ENCODE measurements at regions not wholly inside any gene's neighbourhood (a gene's known extent, or its start where the extent isn't known, plus 50 kb on each side); places are given as distances from the start of the nearest gene placed in this dataset.

GRCh38 chr12:25629341-25629740 is 76.3 kb upstream of the LMNTD1 start:
- TF ChIP-seq REST (IDR thresholded peaks at IDR 0.05; ENCODE audit: insufficient read depth in 1 of 2, low read depth in 2 of 2, low read length in 2 of 2) (no peak), SIN3A (IDR thresholded peaks at IDR 0.05; ENCODE audit: borderline replicate concordance, insufficient read depth, low read length) (no peak), TAF1 (IDR thresholded peaks at IDR 0.05; ENCODE audit: borderline replicate concordance, insufficient read depth, low read length) (no peak), POLR2AphosphoS5 (IDR thresholded peaks at IDR 0.05; ENCODE audit: low read depth, low read length) (no peak), FOXP2 (optimal IDR thresholded peaks at IDR 0.05; ENCODE audit: borderline replicate concordance, extremely low read depth, extremely low read length, insufficient read depth) (no peak)

GRCh38 chr12:25637752-25638151 is 84.7 kb upstream of the LMNTD1 start:
- TF ChIP-seq REST (IDR thresholded peaks at IDR 0.05; ENCODE audit: insufficient read depth in 1 of 2, low read depth in 2 of 2, low read length in 2 of 2) = no peak
- TF ChIP-seq FOXP2 (optimal IDR thresholded peaks at IDR 0.05; ENCODE audit: borderline replicate concordance, extremely low read depth, extremely low read length, insufficient read depth) = no peak
- no peak for TF ChIP-seq POLR2AphosphoS5 (IDR thresholded peaks at IDR 0.05; ENCODE audit: low read depth, low read length)

GRCh38 chr12:25639406-25639805 is 86.3 kb upstream of the LMNTD1 start:
- TF ChIP-seq REST (IDR thresholded peaks at IDR 0.05; ENCODE audit: insufficient read depth in 1 of 2, low read depth in 2 of 2, low read length in 2 of 2) (no peak), FOXP2 (optimal IDR thresholded peaks at IDR 0.05; ENCODE audit: borderline replicate concordance, extremely low read depth, extremely low read length, insufficient read depth) (no peak), SIN3A (IDR thresholded peaks at IDR 0.05; ENCODE audit: borderline replicate concordance, insufficient read depth, low read length) (no peak), POLR2AphosphoS5 (IDR thresholded peaks at IDR 0.05; ENCODE audit: low read depth, low read length) (no peak), TAF1 (IDR thresholded peaks at IDR 0.05; ENCODE audit: borderline replicate concordance, insufficient read depth, low read length) (no peak)

GRCh38 chr12:25644979-25645378 is 91.9 kb upstream of the LMNTD1 start:
- TF ChIP-seq POLR2AphosphoS5 (IDR thresholded peaks at IDR 0.05; ENCODE audit: low read depth, low read length) = no peak
- TF ChIP-seq FOXP2 (optimal IDR thresholded peaks at IDR 0.05; ENCODE audit: borderline replicate concordance, extremely low read depth, extremely low read length, insufficient read depth) = no peak
- TF ChIP-seq SIN3A (IDR thresholded peaks at IDR 0.05; ENCODE audit: borderline replicate concordance, insufficient read depth, low read length) = no peak
- TF ChIP-seq TAF1 (IDR thresholded peaks at IDR 0.05; ENCODE audit: borderline replicate concordance, insufficient read depth, low read length) = no peak
- TF ChIP-seq REST (IDR thresholded peaks at IDR 0.05; ENCODE audit: insufficient read depth in 1 of 2, low read depth in 2 of 2, low read length in 2 of 2) = no peak

GRCh38 chr12:25645427-25645826 is 92.3 kb upstream of the LMNTD1 start:
- TF ChIP-seq TAF1 (IDR thresholded peaks at IDR 0.05; ENCODE audit: borderline replicate concordance, insufficient read depth, low read length) (no peak), SIN3A (IDR thresholded peaks at IDR 0.05; ENCODE audit: borderline replicate concordance, insufficient read depth, low read length) (no peak), REST (IDR thresholded peaks at IDR 0.05; ENCODE audit: insufficient read depth in 1 of 2, low read depth in 2 of 2, low read length in 2 of 2) (no peak), POLR2AphosphoS5 (IDR thresholded peaks at IDR 0.05; ENCODE audit: low read depth, low read length) (no peak), FOXP2 (optimal IDR thresholded peaks at IDR 0.05; ENCODE audit: borderline replicate concordance, extremely low read depth, extremely low read length, insufficient read depth) (no peak)
